Cardiac septum (tissue), 1 donor: ENCODE measurements at regions not wholly inside any gene's neighbourhood (a gene's known extent, or its start where the extent isn't known, plus 50 kb on each side); places are given as distances from the start of the nearest gene placed in this dataset.

Source experiments
- DNase-seq: peaks from one replicate; pipeline ENCODE4 v3.0.0-alpha.2; 2020; ENCODE audit warnings: low spot score
- intact Hi-C: fragments of 100-400 bp; cut with DNase I; formaldehyde crosslinking; loops from one replicate; pipeline ENCODE4 v1.14.0; 2022
- donor health status: DM: no; HTN: no; CAD: no.

- DNase-seq: no peak
- intact Hi-C loops: no loop called here
Observed at GRCh38 chr1:101290922-101291561, 54.2 kb downstream of the S1PR1 start.

- intact Hi-C loops: no loop called here
- no peak for DNase-seq
Observed at GRCh38 chr1:101291562-101292380, 55.0 kb downstream of the S1PR1 start.

GRCh38 chr1:101293461-101294051 is 56.7 kb downstream of the S1PR1 start:
- intact Hi-C loops: no loop called here
- DNase-seq: no peak

- intact Hi-C loops: no loop called here
Observed at GRCh38 chr1:101295209-101295608, 58.4 kb downstream of the S1PR1 start.

GRCh38 chr1:101298663-101299062 is 61.8 kb downstream of the S1PR1 start:
- intact Hi-C loops: no loop called here
- DNase-seq: no peak

More at GRCh38 chr1:101295209-101295608, 58.4 kb downstream of the S1PR1 start:
- no peak for DNase-seq

- DNase-seq: no peak
- intact Hi-C loops: no loop called here
Observed at GRCh38 chr1:101299141-101299540, 62.3 kb downstream of the S1PR1 start.

GRCh38 chr1:101299710-101300109 is 62.9 kb downstream of the S1PR1 start:
- no peak for DNase-seq
- intact Hi-C loops: no loop called here

- DNase-seq: no peak
- intact Hi-C loops: no loop called here
Observed at GRCh38 chr1:101300916-101301315, 64.1 kb downstream of the S1PR1 start.

GRCh38 chr1:101301446-101302057 is 64.7 kb downstream of the S1PR1 start:
- intact Hi-C loops: no loop called here
- DNase-seq: no peak

GRCh38 chr1:101302831-101303511 is 66.2 kb downstream of the S1PR1 start:
- DNase-seq: no peak
- intact Hi-C loops: no loop called here

GRCh38 chr1:101307985-101308689 is 71.3 kb downstream of the S1PR1 start:
- intact Hi-C loops: loop anchor here (5.0 kb wide), 2 partner anchors 49 to 386 kb away; no protein-coding TSS in a partner anchor
- DNase-seq: no peak

- DNase-seq: no peak
- intact Hi-C loops: loop anchor here (5.0 kb wide), 2 partner anchors 48 to 387 kb away; no protein-coding TSS in a partner anchor
Observed at GRCh38 chr1:101308935-101309333, 72.1 kb downstream of the S1PR1 start.

- intact Hi-C loops: loop anchor here (5.0 kb wide), 2 partner anchors 48 to 387 kb away; no protein-coding TSS in a partner anchor
Observed at GRCh38 chr1:101309334-101310311, 72.8 kb downstream of the S1PR1 start.

GRCh38 chr1:101310506-101310905 is 73.7 kb downstream of the S1PR1 start:
- intact Hi-C loops: no loop called here

More at GRCh38 chr1:101309334-101310311, 72.8 kb downstream of the S1PR1 start:
- DNase-seq: peak; percentile 82

GRCh38 chr1:101311146-101311920 is 74.5 kb downstream of the S1PR1 start:
- intact Hi-C loops: no loop called here
- DNase-seq: no peak

More at GRCh38 chr1:101310506-101310905, 73.7 kb downstream of the S1PR1 start:
- no peak for DNase-seq

GRCh38 chr1:101312147-101312546 is 75.3 kb downstream of the S1PR1 start:
- no peak for DNase-seq
- intact Hi-C loops: no loop called here

GRCh38 chr1:101313356-101313755 is 76.5 kb downstream of the S1PR1 start:
- no peak for DNase-seq
- intact Hi-C loops: no loop called here
